CD4-positive, alpha-beta T cell treated with Interleukin-6 for 4 hours (primary cell): ENCODE measurements at regions not wholly inside any gene's neighbourhood (a gene's known extent, or its start where the extent isn't known, plus 50 kb on each side); places are given as distances from the start of the nearest gene placed in this dataset.
"Not testable (repeated sequence)": the region's sequence is repeated elsewhere in the genome, so short reads cannot be mapped to it uniquely, and the experiment has no call there.

Source experiments
- DNase-seq: peaks from one replicate; pipeline ENCODE4 v3.0.0-alpha.2; 2020; ENCODE audit warnings: mixed read lengths

DNA sequence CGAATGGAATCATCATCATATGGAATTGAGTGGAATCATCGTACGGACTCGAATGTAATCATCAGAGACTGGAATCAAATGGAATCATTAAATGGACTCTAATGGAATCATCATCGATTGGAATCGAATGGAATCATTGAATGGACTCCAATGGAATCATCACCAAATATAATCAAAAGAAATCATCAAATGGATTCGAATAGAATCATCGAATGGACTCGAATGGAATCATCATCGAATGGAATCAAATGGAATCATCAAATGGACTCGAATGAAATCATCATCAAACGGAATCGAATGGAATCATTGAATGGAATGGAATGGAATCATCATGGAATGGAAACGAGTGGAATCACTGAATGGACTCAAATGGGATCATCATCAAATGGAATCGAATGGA lies 233.5 kb downstream of the SHCBP1 start:
- not testable (repeated sequence) for DNase-seq

DNA sequence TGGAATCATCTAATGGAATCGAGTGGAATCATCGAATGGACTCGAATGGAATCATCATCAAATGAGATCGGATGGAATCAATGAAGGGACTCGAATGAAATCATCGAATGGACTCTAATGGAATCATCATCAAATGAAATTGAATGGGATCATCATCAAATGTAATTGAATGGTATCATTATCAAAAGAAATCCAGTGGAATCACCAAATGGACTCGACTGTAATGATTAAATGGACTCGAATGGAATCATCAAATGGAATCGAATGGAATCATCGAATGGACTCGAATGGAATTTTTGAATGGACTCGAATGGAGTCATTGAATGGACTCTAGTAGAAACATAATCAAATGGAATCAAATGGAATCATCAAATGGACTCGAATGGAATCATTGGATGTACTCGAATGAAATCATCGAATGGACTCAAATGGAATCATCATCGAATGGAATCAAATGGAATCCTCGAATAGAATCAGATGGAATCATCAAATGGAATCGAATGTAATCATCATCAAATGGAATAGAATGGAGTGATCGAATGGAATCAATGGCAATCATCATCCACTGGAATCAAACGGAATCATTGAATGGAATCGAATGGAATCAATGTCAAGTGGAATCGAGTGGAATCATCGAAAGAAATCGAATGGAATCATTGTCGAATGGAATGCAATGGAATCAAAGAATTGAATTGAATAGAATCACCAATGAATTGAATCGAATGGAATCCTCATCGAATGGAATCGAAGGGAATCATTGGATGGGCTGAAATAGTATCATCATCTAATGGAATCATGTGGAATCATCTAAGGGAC lies 234.2 kb downstream of the SHCBP1 start:
- not testable (repeated sequence) for DNase-seq

DNA sequence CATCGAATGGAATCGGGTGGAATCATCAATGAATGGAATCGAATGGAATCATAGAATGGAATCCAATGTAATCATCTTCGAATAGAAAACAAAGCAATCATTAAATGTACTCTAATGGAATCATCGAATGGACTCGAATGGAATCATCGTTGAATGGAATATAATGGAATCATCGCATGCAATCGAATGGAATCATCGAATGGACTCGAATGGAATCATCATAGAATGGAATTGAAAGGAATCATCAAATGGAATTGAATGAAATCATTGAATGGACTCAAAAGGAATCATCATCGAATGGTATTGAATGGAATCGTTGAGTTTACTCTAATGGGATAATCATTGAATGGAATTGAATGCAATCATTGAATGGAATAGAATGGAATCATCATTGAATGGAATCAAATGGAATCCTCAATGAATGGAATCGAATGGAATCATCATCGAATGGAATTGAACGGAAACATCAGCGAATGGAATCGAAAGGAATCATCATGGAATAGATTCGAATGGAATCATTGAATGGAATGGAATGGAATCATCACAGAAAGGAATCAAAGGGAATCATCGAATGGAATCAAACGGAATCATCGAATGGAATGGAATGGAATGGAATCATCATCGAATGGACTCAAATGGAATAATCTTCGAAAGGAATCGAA lies 234.9 kb downstream of the SHCBP1 start:
- DNase-seq, result not testable (repeated sequence)

DNA sequence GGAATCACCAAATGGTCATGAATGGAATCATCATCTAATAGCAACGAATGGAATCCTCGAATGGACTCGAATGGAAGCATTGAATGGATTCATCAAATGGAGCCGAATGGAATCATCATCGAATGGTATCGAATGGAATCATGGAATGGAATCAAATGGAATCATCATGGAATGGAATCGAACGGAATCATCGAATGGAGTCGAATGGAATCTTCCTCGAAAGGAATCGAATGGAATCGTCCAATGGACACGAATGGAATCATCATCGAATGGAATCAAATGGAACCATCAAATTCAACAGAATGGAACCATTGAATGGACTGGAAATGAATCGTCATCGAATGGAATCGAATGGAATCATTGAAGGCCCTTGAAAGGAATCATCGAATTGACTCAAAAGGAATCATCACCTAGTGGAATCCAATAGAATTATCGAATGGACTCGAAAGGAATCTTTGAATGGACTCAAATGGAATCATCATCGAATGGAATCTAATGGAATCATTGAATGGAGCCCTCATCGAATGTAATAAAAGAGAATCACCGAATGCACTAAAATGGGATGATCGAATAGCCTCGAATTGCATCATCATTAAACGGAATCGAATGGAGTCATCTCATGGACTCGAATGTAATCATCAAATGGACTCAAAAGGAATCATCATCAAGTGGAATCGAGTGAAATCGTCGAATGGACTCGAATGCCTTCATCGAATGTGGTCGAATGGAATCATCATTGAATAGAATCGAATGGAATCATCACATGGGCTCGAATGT lies 236.7 kb downstream of the SHCBP1 start:
- DNase-seq, result not testable (repeated sequence)

DNA sequence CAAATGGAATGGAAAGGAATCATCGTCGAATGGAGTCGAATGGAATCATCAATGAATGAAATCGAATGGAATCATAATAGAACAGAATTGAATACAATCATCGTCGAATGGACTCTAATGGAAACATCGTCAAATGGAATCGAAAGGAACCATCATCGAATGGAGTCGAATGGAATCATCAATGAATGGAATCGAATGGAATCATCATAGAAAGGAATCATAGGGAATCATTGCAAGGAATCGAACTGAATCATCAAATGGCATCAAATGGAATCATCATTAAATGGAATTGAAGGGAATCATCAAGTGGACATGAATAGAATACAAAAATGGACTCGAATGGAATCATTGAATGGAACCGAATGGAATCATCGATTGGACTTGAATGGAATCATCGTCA lies 237.6 kb downstream of the SHCBP1 start:
- DNase-seq, result not testable (repeated sequence)

DNA sequence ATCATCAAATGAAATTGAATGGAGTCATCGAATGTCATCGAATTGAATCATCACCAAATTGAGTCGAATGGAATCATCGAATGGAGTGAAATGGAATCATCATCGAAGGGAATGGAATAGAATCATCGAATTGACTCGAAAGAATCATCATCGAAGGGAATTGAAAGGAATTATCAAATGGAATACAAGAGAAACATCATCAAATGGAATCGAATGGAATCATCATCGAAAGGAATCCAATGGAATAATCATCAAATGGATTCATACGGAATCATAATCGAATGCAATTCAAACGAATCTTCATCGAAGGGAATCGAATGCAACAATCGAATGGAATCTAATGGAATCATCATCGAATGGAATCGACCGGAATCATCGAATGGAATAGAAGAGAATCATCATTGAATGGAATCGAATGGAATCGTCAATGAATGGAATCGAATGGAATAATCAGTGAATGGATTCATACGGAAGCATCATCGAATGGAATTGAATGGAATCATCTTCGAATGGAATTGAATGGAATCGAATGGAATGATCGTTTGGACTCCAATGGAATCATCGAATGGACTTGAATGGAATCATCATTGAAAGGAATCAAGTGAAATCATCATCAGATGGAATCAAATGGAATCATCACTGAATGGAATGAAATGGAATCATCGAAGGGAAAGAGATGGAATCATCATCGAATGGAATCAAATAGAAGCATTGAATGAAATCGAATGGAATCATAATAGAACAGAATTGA lies 238.2 kb downstream of the SHCBP1 start:
- DNase-seq, result not testable (repeated sequence)

DNA sequence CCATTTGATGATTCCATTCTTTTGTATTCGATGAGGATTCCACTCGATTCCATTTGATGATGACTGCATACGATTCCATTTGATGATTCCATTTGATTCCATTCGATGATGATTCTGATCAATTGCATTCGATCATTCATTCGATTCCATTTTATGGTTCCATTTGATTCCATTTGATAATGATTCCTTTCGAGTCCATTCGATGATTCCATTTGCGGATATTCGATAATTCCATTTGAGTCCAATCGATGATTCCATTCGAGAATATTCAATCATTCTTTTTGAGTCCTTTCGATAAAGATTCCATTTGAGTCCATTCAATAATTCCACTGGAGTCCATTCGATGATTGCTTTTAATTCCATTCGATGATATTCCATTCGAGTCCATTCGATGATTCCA lies 239.1 kb downstream of the SHCBP1 start:
- not testable (repeated sequence) for DNase-seq

DNA sequence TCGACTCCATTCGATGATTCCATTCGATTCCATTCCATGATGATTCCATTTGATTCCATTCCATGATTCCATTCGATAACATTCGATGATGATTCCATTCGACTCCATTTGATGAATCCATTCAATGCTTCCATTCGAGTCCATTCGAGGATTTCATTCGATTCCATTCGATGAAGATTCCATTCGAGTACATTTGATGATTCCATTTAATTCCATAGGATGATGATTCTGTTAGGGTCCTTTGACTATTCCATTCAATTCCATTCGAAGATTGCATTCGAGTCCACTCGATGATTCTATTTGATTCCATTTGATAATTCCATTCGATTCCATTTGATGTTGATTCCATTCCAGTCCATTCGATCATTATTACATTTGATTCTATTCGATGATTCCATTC lies 239.8 kb downstream of the SHCBP1 start:
- not testable (repeated sequence) for DNase-seq
